ENCODE measurements at regions not wholly inside any gene's neighbourhood (a gene's known extent, or its start where the extent isn't known, plus 50 kb on each side); places are given as distances from the start of the nearest gene placed in this dataset.

- DNase-seq (ENCODE audit: low read depth in 1 of 2, low spot score in 1 of 2), result no peak
- no peaks in the 10 kb centered on the region for H3K4me1 ChIP-seq (ENCODE audit: low read depth)
Measured at GRCh38 chr18:5091741-5092140, 105.3 kb downstream of the AKAIN1 start.

DNA sequence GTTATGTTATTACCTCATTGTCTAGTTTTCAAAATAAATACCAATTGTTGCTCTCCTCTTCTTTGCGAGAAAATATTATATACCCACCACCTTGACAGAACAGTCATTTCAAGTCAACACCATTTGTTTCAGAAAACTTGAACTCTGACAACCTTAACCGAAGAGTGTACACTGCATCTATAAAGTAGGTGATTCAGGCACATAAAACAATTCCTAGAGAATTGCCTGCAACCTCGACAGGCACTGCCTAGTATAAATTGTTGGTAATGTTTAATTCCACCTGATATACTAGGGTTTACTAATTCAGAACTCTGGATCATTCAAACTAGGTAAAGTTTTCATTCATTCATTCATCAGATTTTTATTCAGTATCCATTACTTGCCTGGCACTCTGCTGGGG lies 121.8 kb downstream of the AKAIN1 start:
- no peaks in the 10 kb centered on the region for H3K36me3 ChIP-seq
- no peaks in the 10 kb centered on the region for H3K27me3 ChIP-seq
- TF ChIP-seq CTCF (IDR thresholded peaks at IDR 0.05; ENCODE audit: low read depth, low read length), result no peak
- no peaks in the 10 kb centered on the region for H3K9me3 ChIP-seq (ENCODE audit: low read depth)
- H3K27ac ChIP-seq, result no peak overlapping the region
- no peak overlapping the region for H3K4me3 ChIP-seq
- no peak for DNase-seq (ENCODE audit: low read depth in 1 of 2, low spot score in 1 of 2)
- H3K4me1 ChIP-seq (ENCODE audit: low read depth), result no peaks in the 10 kb centered on the region

More at GRCh38 chr18:5091741-5092140, 105.3 kb downstream of the AKAIN1 start:
- no peak for TF ChIP-seq CTCF (IDR thresholded peaks at IDR 0.05; ENCODE audit: low read depth, low read length)
- Histone ChIP-seq H3K27me3 (no peaks in the 10 kb centered on the region), H3K4me3 (no peak overlapping the region), H3K9me3 (ENCODE audit: low read depth) (no peaks in the 10 kb centered on the region), H3K36me3 (no peaks in the 10 kb centered on the region), H3K27ac (no peak overlapping the region)

- no peak for TF ChIP-seq CTCF (IDR thresholded peaks at IDR 0.05; ENCODE audit: low read depth, low read length)
- peak; percentile 14 to 50 for DNase-seq (ENCODE audit: low read depth in 1 of 2, low spot score in 1 of 2)
- Histone ChIP-seq H3K4me1 (ENCODE audit: low read depth) (no peaks in the 10 kb centered on the region), H3K27me3 (no peaks in the 10 kb centered on the region), H3K4me3 (no peak overlapping the region), H3K27ac (no peak overlapping the region), H3K9me3 (ENCODE audit: low read depth) (no peaks in the 10 kb centered on the region), H3K36me3 (no peaks in the 10 kb centered on the region)
Measured at GRCh38 chr18:5073026-5073944, 123.8 kb downstream of the AKAIN1 start.

- H3K4me3 ChIP-seq, result no peak overlapping the region
- H3K4me1 ChIP-seq (ENCODE audit: low read depth), result no peaks in the 10 kb centered on the region
- H3K36me3 ChIP-seq, result no peaks in the 10 kb centered on the region
- no peak for DNase-seq (ENCODE audit: low read depth in 1 of 2, low spot score in 1 of 2)
- H3K27me3 ChIP-seq, result no peaks in the 10 kb centered on the region
- H3K27ac ChIP-seq, result no peak overlapping the region
- no peak for TF ChIP-seq CTCF (IDR thresholded peaks at IDR 0.05; ENCODE audit: low read depth, low read length)
- no peaks in the 10 kb centered on the region for H3K9me3 ChIP-seq (ENCODE audit: low read depth)
Measured at GRCh38 chr18:5068851-5069250, 128.2 kb downstream of the AKAIN1 start.

DNA sequence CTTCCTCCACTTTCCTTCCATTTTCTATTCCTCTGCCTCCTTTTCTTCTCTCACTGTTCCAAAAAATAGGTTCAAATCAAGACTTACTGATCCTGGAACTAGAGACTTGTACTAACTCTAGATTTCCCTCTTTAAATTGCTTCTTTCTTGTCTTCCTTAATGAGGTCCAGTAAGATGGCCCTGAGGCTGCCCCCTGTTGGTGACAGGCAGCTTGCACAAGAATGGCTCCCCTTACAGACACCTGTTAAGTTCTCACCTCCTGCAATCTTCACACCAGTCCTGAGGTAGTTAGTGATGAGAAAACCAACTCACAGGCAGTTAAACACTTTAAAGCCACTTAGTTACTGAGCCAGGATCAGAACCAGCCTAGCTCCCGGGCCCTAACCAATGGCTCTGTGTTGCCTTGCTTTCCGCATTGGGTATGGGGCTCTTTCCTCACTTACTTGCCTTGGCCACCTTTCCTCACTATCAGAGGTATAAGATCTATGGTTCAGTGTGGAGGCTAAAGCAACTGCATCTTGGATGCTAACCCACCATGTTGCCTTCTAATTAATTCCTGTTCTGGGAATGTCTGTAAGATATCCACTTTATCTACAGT lies 130.6 kb downstream of the AKAIN1 start:
- H3K27me3 ChIP-seq, result no peaks in the 10 kb centered on the region
- TF ChIP-seq CTCF (IDR thresholded peaks at IDR 0.05; ENCODE audit: low read depth, low read length), result no peak
- no peak overlapping the region for H3K4me3 ChIP-seq
- no peak for DNase-seq (ENCODE audit: low read depth in 1 of 2, low spot score in 1 of 2)
- no peaks in the 10 kb centered on the region for H3K9me3 ChIP-seq (ENCODE audit: low read depth)
- H3K36me3 ChIP-seq, result no peaks in the 10 kb centered on the region
- no peaks in the 10 kb centered on the region for H3K4me1 ChIP-seq (ENCODE audit: low read depth)
- no peak overlapping the region for H3K27ac ChIP-seq

All from cardiac muscle cell (in vitro differentiated cells and primary cell).